Astrocyte of the hippocampus (primary cell): ENCODE measurements at regions not wholly inside any gene's neighbourhood (a gene's known extent, or its start where the extent isn't known, plus 50 kb on each side); places are given as distances from the start of the nearest gene placed in this dataset.
"Not testable (repeated sequence)": the region's sequence is repeated elsewhere in the genome, so short reads cannot be mapped to it uniquely, and the experiment has no call there.

Experiments
- DNase-seq: peaks from one replicate; pipeline ENCODE4 v3.0.0; 2011; ENCODE audit warnings: low read depth, low spot score

DNA sequence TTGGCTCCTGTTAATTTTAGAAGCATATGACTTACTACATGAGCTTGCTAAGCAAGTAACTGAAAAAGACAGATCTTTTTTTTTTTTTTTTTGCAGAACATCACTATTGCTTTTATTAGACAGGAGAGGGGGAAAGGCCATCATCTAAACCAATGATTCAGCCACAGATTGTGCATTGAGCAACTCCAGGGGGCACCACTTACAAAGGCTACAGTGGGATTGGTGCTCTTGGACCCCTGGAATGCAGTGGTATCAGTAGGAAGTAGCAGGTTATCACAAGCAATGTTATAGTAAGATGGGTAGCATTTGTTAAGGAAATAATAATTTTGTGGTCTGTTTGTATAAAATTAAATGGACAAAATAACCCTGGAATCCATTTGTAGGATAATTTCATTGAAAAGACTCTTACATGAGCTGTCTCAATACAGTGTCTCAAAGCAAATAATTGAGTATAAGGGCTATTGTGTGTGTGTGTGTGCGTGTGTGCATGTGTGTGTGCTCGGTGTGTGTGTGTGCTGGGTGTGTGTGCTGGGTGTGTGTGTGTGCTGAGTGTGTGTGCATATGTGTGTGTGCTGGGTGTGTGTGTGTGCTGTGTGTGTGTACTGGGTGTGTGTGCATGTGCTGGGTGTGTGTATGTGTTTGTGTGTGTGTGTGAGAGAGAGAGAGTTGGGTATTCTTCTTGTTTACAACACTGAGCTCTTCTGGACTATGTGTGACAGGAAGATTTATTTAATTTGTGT is 296.3 kb downstream of the PCDH7 start:
- no peak for DNase-seq

DNA sequence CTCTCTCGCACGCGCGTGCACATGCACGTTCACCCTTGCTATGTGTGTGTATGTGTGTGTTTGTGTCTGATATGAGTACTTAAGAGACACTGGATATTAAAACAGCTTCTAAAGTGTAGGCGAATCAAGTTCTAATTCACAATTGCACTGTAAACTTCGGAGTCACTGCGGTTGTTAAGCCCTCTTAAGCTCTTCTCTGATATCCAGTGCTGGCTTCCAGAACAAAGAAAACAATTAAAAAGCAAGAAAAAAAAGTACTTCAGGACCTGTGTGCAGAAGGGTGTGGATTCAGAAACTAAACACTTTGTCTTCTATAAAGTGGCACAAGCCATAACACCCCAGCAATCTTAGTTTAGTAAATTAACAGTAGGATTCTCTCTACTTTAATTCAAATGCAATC is 300.2 kb downstream of the PCDH7 start:
- DNase-seq = no peak

DNA sequence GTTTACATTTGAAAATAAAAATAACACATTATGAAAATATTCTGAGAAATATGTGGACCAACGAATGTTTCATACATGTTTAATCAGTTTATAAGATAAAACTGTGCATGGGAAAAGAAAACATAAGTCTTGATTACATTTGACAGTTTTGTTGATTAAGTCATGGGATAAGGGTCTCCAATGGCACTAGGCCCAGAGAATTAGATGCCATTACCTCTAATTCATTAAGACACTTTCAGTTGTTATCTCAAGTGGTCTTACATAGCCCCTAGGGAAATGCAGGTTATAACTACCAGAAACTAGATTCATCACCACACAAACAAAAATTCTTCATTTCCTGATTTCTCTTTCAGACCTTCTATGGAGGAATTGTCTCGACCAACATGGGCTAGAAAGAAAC is 300.8 kb downstream of the PCDH7 start:
- no peak for DNase-seq

DNA sequence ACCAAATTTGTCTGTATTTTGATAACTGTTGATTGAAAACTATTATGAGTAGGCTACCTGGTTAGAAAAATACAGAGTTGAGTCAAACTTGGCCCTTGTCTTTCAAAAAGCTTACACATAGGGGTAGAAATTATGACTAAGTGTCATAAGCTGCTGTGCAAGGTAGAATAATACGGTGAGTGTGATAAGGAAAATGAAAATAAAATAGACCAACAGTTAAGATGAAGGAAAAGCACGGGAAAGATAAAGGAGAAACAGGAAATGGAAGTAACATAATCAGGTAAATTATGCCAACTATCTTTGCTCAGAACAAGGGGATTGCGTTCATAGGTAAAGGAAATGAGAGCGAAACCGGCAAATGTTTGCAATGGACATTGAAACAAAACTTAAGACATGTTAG is 302.5 kb downstream of the PCDH7 start:
- no peak for DNase-seq

DNA sequence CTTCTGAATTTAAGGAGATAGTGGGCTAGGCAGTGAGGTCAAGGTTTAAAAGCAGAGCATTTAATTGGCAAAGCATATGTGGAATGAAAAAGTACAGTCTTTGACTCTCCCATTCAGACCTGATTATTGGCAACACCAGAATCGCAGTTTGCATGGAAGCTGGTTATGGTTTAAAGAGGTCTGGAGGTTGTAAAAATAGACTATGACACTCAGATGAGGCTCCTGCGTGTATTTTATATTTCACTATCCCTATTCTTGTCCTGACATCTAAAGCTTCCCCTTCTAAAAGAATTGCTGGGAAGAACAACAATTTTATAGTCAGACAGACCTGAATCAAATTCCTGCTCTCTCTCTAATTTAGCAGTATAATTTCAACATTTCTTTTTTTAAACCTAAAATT is 302.9 kb downstream of the PCDH7 start:
- no peak for DNase-seq

DNA sequence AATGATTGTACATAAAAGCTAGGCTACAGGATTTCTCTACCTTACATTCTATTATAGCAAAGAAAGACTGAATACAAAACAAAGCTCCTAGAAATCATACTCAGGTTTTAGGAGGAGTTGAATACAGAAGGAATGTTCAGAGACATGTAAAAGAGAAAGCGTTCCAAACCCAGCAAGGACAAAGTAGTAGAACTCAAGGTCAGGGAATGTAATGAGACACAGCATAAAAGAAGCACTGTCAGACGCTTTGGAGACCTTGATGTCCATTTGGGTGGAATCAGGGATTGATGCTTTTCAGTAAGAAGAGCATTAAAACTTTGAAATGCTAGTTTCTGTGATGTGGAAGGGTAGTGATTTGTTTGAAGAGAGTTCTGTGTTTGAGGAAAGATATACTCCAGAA is 303.6 kb downstream of the PCDH7 start:
- DNase-seq = no peak

DNA sequence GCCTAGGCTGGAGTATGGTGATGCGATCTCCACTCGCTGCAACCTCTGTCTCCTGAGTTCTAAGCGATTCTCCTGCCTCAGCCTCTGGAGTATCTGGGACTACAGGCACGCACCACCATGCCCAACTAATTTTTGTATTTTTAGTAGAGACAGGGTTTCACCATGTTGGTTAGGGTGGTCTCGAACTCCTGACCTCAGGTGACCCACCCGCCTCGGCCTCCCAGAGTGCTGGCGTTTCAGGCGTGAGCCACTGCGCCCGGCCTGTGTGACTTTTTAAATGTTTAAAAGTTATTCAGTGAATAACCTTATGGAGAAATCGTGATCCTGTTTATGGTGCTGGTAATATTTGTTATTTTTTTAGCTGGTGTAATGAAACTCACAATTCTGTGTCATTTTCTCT is 304.6 kb downstream of the PCDH7 start:
- DNase-seq = not testable (repeated sequence)

DNA sequence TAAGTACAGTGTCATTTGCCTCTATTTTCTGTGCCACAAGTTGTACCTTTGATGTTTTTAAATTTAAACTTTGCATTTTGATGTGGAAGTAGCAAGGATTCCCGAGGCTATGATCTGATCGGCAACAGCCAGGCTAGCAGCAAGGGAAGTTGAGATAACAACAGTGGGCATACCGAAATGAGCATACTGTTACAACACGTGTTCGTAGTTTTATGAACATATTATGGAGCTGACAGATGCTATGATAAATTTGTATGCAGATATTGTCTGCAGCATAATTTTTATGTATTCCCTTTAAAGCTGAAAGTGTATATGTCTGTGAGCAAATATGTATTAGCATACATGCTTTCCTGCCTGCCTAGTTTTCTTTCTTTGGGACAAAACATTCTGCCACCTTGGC is 306.1 kb downstream of the PCDH7 start:
- no peak for DNase-seq

DNA sequence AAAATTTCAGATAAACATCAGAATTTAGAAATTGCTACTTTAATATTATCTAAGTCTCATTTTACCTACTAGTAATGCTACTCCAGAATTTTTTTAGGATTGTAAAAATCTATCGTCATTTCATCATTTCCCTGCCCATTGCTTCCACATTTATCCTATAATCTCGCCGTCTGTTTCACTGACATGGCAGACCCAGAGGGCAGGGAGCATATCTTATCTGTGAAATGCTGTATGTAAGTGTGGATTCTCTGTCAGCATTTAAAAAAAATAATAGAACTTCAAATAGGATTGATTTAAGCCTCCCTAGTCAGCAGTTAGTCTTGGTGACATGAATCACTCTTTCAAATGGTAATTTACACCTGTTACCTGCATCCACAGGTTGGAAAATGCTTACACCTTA is 314.4 kb downstream of the PCDH7 start:
- no peak for DNase-seq

DNA sequence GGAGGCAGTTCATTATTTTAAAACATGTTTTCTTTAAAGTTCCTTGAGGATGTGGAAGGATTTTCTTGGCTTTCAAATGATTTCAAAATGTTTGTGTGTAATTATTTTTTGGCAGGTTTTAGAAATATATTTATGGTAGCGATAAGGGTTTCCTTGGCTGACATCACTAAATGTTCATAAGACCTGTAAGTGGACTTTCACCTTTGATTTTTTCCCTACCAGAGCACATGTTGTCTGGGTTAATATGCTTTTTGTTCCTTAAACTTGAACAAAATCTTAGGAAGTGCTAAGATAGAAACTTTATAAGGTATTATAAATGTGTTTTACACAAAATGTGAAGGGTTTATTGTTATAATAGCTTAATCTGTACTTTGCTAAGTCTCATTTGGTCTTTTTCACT is 315.6 kb downstream of the PCDH7 start:
- no peak for DNase-seq

DNA sequence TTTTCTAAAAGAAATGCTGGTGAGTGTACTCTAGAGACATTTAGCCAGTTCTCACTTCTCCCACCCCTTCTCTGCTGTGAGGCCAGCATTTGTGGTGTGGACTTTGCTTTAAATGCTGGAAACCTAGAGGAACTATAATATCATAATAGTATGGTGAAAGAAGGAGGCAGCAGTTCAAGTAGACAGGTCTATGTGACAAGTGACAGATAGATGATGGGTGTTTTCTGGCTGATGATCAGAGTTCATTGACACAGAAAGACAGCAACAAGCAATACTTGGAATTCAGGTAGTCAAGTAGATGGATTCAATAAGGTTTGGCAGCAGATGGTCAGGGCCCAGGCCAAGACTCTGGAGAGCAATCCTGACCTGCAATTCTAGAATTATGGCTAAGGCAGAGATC is 317.5 kb downstream of the PCDH7 start:
- DNase-seq = no peak

DNA sequence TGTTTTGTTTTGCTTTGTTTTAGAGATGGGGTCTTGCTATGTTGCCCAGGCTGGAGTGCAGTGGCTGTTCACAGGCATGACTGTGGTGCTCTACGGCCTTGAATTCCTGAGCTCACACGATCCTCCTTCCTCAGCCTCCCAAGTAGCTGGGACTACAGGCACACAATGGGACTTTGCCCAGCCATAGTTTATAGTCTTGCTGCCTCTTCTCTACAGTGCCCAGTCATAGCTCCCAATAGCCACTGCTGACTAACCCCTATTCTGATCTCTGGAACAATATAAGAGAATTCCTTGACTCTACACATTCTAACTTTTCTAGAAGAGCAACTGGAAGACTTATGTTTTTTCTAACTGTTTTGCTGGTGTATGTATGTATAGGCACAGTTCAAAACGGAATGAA is 319.2 kb downstream of the PCDH7 start:
- no peak for DNase-seq

DNA sequence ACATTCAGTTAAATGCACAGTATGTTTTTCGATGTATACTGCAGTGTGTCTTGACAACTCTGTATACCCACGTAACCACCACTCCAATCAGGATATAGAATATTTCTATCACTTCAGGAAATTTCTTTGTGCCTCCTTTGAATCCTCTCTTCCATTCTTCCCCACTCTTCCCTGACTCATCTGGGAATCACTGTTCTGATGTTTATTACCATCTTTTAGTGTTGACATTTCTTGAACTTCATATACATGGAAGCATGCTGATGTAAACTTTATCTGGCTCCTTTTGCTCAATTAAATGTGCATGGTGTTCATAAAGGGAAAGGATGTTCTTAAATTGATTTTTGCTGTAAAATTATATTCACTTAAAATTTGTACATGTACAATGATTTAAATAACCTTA is 319.9 kb downstream of the PCDH7 start:
- DNase-seq = no peak

DNA sequence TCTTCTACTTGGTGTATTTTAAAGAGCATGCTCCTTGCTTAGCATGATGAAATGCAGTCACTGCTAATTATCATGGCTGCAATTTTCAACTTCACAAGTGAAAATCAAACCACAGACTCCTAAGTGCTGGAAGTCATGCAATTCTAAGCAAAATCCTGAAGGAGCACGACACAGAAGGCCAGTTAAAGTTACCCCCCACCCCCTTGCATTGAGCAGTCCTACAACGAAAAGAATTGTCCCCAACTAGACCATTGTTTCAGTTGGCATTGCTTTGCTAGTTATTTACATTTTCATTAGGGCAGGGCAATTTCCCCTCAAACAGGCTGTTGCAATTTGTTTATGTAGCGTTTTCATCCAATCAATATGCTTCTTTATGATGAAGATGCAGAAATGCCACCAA is 321.2 kb downstream of the PCDH7 start:
- DNase-seq = no peak

DNA sequence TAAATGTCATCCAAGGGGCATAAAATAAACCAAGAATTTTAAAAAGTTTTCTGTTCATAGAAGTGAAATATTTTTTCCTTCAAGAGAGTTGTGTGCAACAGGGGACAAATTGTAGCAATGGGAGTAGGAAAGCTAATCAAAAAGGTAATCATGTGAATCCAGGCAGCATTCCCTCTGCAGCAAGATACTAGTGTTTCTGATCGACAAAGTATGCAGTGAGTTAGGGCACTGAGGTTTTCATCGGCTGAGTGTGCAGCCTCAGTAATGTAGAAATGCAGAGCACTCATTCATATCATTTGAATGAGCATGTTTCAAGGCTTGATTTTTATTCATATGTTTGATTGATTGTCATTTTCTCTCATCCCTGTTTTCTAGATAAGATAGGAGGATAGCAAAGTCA is 321.7 kb downstream of the PCDH7 start:
- no peak for DNase-seq

DNA sequence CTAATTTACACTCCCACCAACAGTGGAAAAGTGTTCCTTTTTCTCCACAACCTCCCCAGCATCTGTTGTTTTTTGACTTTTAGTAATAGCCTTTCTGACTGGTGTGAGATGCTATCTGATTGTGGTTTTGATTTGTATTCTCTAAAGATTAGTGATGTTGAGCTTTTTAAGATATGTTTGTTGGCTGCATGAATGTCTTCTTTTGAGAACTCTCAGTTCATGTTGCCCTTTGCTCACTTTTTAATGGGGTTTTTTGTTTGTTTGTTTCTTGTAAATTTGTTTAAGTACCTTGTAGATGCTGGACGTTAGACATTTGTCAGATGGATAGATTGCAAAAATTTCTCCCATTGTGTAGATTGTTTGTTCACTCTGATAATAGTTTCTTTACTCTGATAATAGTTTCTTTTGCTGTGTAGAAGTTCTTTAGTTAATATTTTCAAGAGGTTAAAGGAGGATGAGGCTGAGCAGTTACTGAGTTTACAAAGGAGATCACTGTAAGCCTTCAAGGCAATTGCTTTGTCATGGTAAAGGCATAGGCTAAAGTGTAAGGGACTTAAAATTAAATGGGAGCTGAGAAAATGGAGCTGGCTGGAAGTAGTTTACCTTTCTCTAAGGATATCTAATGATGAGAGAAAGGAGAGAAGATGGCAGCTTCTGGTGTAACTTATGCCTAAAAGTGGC is 323.4 kb downstream of the PCDH7 start:
- no peak for DNase-seq

DNA sequence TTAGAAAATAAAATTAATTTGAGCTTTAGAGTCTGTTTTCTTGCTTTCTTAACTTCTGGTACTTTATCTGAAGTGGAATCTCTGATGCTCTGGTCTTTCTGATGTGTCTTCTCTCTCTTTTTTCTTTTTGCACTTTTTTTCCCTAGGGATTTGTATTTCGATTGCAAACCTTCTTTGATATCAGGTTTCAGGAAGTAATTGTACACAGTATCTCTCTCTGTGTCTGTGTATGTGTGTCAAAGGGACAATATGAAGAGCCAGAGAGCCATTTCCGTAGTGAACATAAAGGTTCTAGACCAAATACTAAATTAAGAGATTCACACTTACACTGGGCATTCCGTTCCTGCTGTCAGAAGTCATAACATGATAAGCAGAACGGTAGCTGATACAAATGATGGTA is 325.0 kb downstream of the PCDH7 start:
- DNase-seq = no peak

DNA sequence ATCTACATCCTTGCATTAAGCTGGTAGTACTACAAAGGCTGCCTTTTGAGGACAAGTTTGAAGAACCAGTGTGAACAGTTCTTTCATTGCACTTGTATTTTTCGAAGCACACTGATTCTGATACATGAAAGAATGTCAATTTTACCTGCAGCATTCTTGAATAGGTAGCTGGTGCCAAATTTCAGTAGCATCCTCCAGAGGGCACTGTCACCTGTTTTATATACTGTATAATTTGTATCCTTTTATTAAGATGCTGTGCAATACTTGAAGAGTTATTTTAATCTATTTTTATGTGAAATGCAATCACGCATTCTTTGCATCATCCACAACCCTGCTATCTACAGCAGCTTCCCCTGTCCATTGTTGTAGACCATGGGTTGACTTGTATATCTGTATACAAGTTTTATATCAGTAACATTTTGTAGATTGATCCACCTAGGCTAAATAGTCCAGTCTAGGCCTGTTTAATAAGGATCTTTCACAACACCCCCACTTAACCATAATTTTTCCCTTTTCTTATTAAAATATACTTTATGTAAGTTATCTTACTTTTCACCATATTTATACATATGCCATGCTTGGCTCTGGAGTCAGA is 325.7 kb downstream of the PCDH7 start:
- DNase-seq = peak; percentile 39

DNA sequence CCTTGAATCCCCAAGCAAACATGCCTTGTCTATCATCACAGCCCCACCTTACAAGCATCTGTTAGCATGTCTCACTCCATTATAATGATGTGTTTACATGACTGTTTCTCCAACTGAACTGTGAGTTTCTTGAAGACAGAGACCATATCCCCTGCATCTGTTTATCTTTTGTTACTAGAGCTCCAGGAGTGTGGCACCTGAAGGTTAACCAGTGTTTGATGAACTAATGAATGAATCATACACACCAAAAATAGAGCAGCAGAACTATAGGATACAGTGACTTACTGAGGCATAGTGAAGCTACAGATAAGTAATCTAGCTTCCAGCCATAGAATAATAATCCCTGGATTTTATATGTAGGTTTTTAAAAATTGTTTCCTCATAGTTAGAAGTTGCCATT is 331.0 kb downstream of the PCDH7 start:
- DNase-seq = no peak

DNA sequence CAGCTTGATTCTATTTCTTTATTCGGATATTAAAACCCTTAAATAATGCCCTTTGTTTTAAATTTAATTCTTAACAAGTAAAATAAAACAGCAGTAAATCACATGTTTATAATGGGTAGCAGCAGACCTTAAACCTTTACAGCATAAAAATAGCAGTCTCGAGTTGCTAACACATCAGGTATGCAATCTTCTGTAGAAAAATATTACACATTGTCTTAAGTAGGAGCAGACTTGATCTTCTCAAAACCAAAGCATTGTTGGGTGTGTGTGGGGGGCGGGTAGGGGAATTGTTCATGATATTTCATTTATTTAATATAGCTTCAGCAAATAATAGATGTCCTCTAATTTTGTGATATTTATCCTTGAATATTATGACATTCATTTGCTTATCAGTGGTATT is 331.4 kb downstream of the PCDH7 start:
- DNase-seq = no peak

DNA sequence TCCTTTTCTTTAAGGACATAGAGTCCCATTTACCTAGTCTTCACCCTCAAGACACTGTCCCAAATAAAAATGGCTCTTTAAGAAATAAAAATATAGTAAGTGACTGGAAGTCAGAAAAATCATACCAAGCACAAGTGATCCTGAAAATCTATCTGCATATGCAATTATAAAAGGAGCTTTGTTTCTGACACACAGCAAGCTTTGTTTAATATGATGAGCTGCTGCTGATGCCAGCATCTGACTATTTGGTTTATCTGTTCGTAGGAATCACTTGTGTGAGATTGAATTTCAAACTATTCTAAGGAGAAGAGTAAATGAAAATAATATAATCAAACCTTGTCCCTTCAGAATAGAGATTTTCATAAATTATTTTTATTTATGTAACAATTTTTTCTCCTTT is 332.4 kb downstream of the PCDH7 start:
- DNase-seq = no peak

DNA sequence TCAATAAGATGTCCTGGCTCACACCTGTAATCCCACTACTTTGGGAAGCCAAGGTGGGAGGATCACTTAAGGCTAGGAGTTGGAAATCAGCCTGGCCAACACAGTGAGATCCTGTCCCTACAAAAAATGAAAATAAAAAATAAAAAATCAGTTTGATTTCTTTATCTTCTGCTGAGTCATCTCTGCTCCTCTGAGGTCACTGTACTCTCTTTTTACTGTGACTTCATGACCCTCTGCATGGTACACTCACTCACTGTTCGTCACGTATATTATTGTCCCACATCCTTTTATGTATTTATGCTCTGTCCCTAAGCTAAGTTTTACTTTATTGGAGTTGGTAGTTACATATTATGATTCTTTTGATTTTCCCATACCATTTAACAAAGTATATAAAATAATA is 333.3 kb downstream of the PCDH7 start:
- no peak for DNase-seq

DNA sequence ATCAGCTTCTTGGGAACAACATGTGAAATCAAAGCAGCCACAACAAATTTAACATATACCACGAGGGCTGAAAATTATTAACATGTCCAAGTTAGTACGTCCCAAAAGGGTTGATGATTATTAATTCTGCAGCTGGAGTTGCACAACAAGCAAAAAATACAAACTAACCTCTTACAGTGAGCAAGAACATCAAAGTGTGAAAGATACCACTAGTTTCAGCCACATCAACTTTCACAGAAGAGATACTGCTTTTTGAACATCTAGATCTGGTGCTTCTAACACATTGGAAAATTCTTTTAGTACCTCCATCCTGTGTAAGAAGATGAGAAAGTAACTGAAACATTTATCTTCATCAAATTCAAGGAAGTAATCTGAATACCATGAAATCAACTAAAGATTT is 334.1 kb downstream of the PCDH7 start:
- no peak for DNase-seq
